HEK293 (cell line): ENCODE measurements at regions not wholly inside any gene's neighbourhood (a gene's known extent, or its start where the extent isn't known, plus 50 kb on each side); places are given as distances from the start of the nearest gene placed in this dataset.

Experiments used
- CTCF ChIA-PET: fragments of 350-600 bp; formaldehyde crosslinking; extraction: SDS; loops from one replicate; lab custom pipeline; 2021; ENCODE audit warnings: antibody characterized with exemption; lab: Yijun Ruan, JAX
- POLR2A ChIA-PET: fragments of 300-600 bp; formaldehyde crosslinking; extraction: SDS; loops from one replicate; lab custom pipeline; 2020; ENCODE audit warnings: antibody characterized with exemption, inconsistent platforms; lab: Yijun Ruan, JAX
- H3K27ac ChIP-seq: fragments of 200-500 bp; sonication (Bioruptor generic); 2 replicates; pipeline ENCODE4 v1.5.1; 2014; ENCODE audit warnings: low read depth, low read length, control low read depth, inconsistent platforms; ENCODE audit errors: extremely low read depth
- H3K36me3 ChIP-seq, 2 experiments: fragments of 200-500 bp in 1 of 2; sonication (Bioruptor generic) in 1 of 2; 1 replicate in 1 of 2; 2 replicates in 1 of 2; pipeline ENCODE4 v1.5.1; 2014 to 2017; ENCODE audit warnings: inconsistent platforms in 2 of 2, low read length in 2 of 2; ENCODE audit not compliant: control insufficient read depth in 2 of 2, insufficient read depth in 1 of 2
- H3K4me1 ChIP-seq: fragments of 200-500 bp; sonication (Bioruptor generic); 2 replicates; pipeline ENCODE4 v1.5.1; 2014; ENCODE audit warnings: mild to moderate bottlenecking, low read length, inconsistent platforms; ENCODE audit not compliant: control insufficient read depth, insufficient read depth
- H3K4me3 ChIP-seq: 2 replicates; pipeline ENCODE4 v1.5.1; 2011; ENCODE audit warnings: low read depth, mild to moderate bottlenecking, control low read depth, low read length, moderate library complexity
- H3K9me3 ChIP-seq: fragments of 200-500 bp; sonication (Bioruptor generic); 2 replicates; pipeline ENCODE4 v1.5.1; 2014; ENCODE audit warnings: low read depth, low read length, inconsistent platforms; ENCODE audit not compliant: control insufficient read depth, insufficient read depth
- GLIS2 ChIP-seq: fragments of 450-650 bp; formaldehyde crosslinking; IDR thresholded peaks from 2 replicates; pipeline ENCODE4 v1.5.1; 2016; ENCODE audit warnings: missing biosample characterization, missing genetic modification characterization
- KLF1 ChIP-seq: fragments of 450-650 bp; formaldehyde crosslinking; IDR thresholded peaks from 2 replicates; pipeline ENCODE4 v1.5.1; 2016; ENCODE audit warnings: missing biosample characterization, missing genetic modification characterization
- ZFHX2 ChIP-seq: fragments of 450-650 bp; formaldehyde crosslinking; conservative IDR thresholded peaks from 2 replicates; pipeline ENCODE4 v1.5.1; 2016; ENCODE audit warnings: missing biosample characterization, missing genetic modification characterization
- ZNF114 ChIP-seq: fragments of 450-650 bp; formaldehyde crosslinking; IDR thresholded peaks from 2 replicates; pipeline ENCODE4 v1.5.0; 2017; ENCODE audit warnings: missing biosample characterization, missing genetic modification characterization
- ZNF140 ChIP-seq: fragments of 450-650 bp; formaldehyde crosslinking; IDR thresholded peaks from 2 replicates; pipeline ENCODE4 v1.5.1; 2016; ENCODE audit warnings: missing biosample characterization, missing genetic modification characterization
- ZNF175 ChIP-seq: fragments of 450-650 bp; formaldehyde crosslinking; IDR thresholded peaks from 2 replicates; pipeline ENCODE4 v1.5.1; 2016; ENCODE audit warnings: missing biosample characterization, missing genetic modification characterization
- ZNF211 ChIP-seq: fragments of 450-650 bp; formaldehyde crosslinking; IDR thresholded peaks from 2 replicates; pipeline ENCODE4 v1.5.1; 2016; ENCODE audit warnings: low read depth, missing biosample characterization, missing genetic modification characterization
- ZNF404 ChIP-seq: fragments of 450-650 bp; formaldehyde crosslinking; IDR thresholded peaks from 2 replicates; pipeline ENCODE4 v1.5.1; 2017; ENCODE audit warnings: missing biosample characterization, missing genetic modification characterization
- ZNF548 ChIP-seq: fragments of 450-650 bp; formaldehyde crosslinking; IDR thresholded peaks from 2 replicates; pipeline ENCODE4 v1.5.1; 2016; ENCODE audit warnings: missing biosample characterization, missing genetic modification characterization
- ZNF571 ChIP-seq: fragments of 450-650 bp; formaldehyde crosslinking; IDR thresholded peaks from 2 replicates; pipeline ENCODE4 v1.5.0; 2017; ENCODE audit warnings: missing biosample characterization, missing genetic modification characterization
- ZNF610 ChIP-seq: fragments of 450-650 bp; formaldehyde crosslinking; IDR thresholded peaks from 2 replicates; pipeline ENCODE4 v1.5.1; 2016; ENCODE audit warnings: missing biosample characterization, missing genetic modification characterization, borderline replicate concordance
- ZNF621 ChIP-seq: fragments of 450-650 bp; formaldehyde crosslinking; IDR thresholded peaks from 2 replicates; pipeline ENCODE4 v1.5.1; 2017; ENCODE audit warnings: missing biosample characterization, missing genetic modification characterization
- ZNF629 ChIP-seq: fragments of 450-650 bp; formaldehyde crosslinking; IDR thresholded peaks from 2 replicates; pipeline ENCODE4 v1.5.1; 2017; ENCODE audit warnings: missing biosample characterization, missing genetic modification characterization
- ZNF664 ChIP-seq: fragments of 450-650 bp; formaldehyde crosslinking; IDR thresholded peaks from 2 replicates; pipeline ENCODE4 v1.5.1; 2016; ENCODE audit warnings: missing biosample characterization, missing genetic modification characterization
- ZNF677 ChIP-seq: fragments of 450-650 bp; IDR thresholded peaks from 2 replicates; pipeline ENCODE4 v1.5.0; 2018; ENCODE audit warnings: missing biosample characterization, mild to moderate bottlenecking, missing genetic modification characterization, moderate library complexity
- TF ChIP-seq, protein P1 (sequence below): fragments of 450-650 bp; formaldehyde crosslinking; IDR thresholded peaks from 2 replicates; pipeline ENCODE4 v1.5.1; 2017; ENCODE audit warnings: missing biosample characterization, missing genetic modification characterization
- TF ChIP-seq, protein P2 (sequence below): fragments of 450-650 bp; formaldehyde crosslinking; IDR thresholded peaks from 2 replicates; pipeline ENCODE4 v1.5.1; 2016; ENCODE audit warnings: missing biosample characterization, missing genetic modification characterization
- TF ChIP-seq, protein P3 (sequence below): fragments of 450-650 bp; formaldehyde crosslinking; IDR thresholded peaks from 2 replicates; pipeline ENCODE4 v1.5.1; 2016; ENCODE audit warnings: missing biosample characterization, missing genetic modification characterization
- TF ChIP-seq, protein P4 (sequence below): fragments of 450-650 bp; formaldehyde crosslinking; IDR thresholded peaks from 2 replicates; pipeline ENCODE4 v1.5.1; 2016; ENCODE audit warnings: missing biosample characterization, missing genetic modification characterization
- TF ChIP-seq, protein P5 (sequence below): fragments of 450-650 bp; formaldehyde crosslinking; IDR thresholded peaks from 2 replicates; pipeline ENCODE4 v1.5.1; 2016; ENCODE audit warnings: missing biosample characterization, missing genetic modification characterization
- TF ChIP-seq, protein P6 (sequence below): fragments of 450-650 bp; formaldehyde crosslinking; IDR thresholded peaks from 2 replicates; pipeline ENCODE4 v1.5.1; 2016; ENCODE audit warnings: missing biosample characterization, missing genetic modification characterization
- TF ChIP-seq, protein P7 (sequence below): fragments of 450-650 bp; formaldehyde crosslinking; optimal IDR thresholded peaks from 2 replicates; pipeline ENCODE3; 2016; ENCODE audit warnings: missing biosample characterization, mild to moderate bottlenecking, missing genetic modification characterization

DNA sequence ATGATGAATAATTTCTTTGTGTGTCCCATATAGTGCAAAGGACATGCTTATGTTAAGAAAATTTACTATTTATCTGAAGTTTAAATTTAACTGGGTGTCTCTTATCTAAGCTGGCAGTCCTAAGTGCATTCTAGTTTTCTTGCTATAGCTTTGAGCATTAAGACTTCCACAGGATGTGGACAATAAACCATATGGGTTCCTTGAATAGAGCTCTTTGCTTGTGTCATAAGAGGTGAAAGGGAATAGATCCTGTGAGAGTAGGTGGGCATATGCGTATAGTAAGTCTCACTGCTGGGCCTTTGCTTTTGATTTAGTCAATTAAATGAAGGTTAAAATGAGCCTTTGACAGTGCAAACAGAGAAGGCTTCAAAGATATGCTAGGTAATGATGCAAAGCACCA lies 223.4 kb upstream of the GYPA start (continued):
- TF ChIP-seq GLIS2 (tag by site-specific recombination), result no peak
- no peak for TF ChIP-seq ZNF114 (tag by site-specific recombination)
- TF ChIP-seq, protein P1, sequence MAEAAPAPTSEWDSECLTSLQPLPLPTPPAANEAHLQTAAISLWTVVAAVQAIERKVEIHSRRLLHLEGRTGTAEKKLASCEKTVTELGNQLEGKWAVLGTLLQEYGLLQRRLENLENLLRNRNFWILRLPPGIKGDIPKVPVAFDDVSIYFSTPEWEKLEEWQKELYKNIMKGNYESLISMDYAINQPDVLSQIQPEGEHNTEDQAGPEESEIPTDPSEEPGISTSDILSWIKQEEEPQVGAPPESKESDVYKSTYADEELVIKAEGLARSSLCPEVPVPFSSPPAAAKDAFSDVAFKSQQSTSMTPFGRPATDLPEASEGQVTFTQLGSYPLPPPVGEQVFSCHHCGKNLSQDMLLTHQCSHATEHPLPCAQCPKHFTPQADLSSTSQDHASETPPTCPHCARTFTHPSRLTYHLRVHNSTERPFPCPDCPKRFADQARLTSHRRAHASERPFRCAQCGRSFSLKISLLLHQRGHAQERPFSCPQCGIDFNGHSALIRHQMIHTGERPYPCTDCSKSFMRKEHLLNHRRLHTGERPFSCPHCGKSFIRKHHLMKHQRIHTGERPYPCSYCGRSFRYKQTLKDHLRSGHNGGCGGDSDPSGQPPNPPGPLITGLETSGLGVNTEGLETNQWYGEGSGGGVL, result no peak
- TF ChIP-seq, protein P2, sequence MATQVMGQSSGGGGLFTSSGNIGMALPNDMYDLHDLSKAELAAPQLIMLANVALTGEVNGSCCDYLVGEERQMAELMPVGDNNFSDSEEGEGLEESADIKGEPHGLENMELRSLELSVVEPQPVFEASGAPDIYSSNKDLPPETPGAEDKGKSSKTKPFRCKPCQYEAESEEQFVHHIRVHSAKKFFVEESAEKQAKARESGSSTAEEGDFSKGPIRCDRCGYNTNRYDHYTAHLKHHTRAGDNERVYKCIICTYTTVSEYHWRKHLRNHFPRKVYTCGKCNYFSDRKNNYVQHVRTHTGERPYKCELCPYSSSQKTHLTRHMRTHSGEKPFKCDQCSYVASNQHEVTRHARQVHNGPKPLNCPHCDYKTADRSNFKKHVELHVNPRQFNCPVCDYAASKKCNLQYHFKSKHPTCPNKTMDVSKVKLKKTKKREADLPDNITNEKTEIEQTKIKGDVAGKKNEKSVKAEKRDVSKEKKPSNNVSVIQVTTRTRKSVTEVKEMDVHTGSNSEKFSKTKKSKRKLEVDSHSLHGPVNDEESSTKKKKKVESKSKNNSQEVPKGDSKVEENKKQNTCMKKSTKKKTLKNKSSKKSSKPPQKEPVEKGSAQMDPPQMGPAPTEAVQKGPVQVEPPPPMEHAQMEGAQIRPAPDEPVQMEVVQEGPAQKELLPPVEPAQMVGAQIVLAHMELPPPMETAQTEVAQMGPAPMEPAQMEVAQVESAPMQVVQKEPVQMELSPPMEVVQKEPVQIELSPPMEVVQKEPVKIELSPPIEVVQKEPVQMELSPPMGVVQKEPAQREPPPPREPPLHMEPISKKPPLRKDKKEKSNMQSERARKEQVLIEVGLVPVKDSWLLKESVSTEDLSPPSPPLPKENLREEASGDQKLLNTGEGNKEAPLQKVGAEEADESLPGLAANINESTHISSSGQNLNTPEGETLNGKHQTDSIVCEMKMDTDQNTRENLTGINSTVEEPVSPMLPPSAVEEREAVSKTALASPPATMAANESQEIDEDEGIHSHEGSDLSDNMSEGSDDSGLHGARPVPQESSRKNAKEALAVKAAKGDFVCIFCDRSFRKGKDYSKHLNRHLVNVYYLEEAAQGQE (tag by site-specific recombination), result no peak
- no peak for TF ChIP-seq ZNF629 (tag by site-specific recombination)
- TF ChIP-seq, protein P3, sequence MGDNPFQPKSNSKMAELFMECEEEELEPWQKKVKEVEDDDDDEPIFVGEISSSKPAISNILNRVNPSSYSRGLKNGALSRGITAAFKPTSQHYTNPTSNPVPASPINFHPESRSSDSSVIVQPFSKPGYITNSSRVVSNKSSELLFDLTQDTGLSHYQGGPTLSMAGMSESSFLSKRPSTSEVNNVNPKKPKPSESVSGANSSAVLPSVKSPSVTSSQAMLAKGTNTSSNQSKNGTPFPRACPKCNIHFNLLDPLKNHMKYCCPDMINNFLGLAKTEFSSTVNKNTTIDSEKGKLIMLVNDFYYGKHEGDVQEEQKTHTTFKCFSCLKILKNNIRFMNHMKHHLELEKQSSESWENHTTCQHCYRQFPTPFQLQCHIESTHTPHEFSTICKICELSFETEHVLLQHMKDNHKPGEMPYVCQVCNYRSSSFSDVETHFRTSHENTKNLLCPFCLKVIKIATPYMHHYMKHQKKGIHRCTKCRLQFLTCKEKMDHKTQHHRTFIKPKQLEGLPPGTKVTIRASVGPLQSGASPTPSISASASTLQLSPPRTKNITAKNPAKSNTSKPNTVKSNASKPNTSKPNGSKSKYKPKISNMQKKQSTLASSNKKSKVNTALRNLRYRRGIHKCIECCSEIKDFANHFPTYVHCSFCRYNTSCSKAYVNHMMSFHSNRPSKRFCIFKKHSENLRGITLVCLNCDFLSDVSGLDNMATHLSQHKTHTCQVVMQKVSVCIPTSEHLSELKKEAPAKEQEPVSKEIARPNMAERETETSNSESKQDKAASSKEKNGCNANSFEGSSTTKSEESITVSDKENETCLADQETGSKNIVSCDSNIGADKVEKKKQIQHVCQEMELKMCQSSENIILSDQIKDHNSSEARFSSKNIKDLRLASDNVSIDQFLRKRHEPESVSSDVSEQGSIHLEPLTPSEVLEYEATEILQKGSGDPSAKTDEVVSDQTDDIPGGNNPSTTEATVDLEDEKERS, result no peak

DNA sequence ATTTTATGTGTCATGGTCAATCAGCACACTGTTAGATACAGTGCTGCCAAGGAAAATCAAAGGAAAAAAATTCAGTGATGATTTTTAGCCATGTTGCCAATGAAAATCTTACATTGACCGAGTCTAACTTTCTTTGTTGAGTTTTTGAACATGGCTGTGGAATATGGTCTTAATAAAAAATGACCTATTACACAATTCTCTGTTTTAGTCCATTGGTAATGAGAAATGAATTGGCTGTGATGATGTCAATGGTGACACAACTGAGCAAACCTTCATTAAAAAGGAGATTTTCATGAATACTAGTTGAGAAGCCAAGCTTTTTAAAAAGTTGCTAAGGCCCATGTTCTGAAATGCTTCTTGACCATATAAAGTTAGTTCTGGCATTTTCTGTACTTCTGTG lies 225.9 kb upstream of the GYPA start:
- no peaks in the 10 kb centered on the region for H3K9me3 ChIP-seq
- POLR2A ChIA-PET, result no interaction called here
- no peaks in the 10 kb centered on the region for H3K4me1 ChIP-seq
- CTCF ChIA-PET, result no interaction called here
- no peaks in the 10 kb centered on the region for H3K36me3 ChIP-seq
- H3K27ac ChIP-seq, result no peak overlapping the region
- H3K4me3 ChIP-seq, result no peak overlapping the region
- TF ChIP-seq, protein P4, sequence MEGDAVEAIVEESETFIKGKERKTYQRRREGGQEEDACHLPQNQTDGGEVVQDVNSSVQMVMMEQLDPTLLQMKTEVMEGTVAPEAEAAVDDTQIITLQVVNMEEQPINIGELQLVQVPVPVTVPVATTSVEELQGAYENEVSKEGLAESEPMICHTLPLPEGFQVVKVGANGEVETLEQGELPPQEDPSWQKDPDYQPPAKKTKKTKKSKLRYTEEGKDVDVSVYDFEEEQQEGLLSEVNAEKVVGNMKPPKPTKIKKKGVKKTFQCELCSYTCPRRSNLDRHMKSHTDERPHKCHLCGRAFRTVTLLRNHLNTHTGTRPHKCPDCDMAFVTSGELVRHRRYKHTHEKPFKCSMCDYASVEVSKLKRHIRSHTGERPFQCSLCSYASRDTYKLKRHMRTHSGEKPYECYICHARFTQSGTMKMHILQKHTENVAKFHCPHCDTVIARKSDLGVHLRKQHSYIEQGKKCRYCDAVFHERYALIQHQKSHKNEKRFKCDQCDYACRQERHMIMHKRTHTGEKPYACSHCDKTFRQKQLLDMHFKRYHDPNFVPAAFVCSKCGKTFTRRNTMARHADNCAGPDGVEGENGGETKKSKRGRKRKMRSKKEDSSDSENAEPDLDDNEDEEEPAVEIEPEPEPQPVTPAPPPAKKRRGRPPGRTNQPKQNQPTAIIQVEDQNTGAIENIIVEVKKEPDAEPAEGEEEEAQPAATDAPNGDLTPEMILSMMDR (tag by site-specific recombination), result no peak
- TF ChIP-seq ZNF548 (no peak), ZNF621 (tag by site-specific recombination) (no peak), ZFHX2 (no peak), KLF1 (tag by site-specific recombination) (no peak), ZNF571 (tag by site-specific recombination) (no peak), ZNF140 (tag by site-specific recombination) (no peak), ZNF664 (tag by site-specific recombination) (no peak), ZNF175 (tag by site-specific recombination) (no peak), ZNF211 (tag by site-specific recombination) (no peak), ZNF610 (tag by site-specific recombination) (no peak), ZNF404 (tag by site-specific recombination) (no peak), ZNF677 (tag by site-specific recombination) (no peak)
- TF ChIP-seq, protein P5, sequence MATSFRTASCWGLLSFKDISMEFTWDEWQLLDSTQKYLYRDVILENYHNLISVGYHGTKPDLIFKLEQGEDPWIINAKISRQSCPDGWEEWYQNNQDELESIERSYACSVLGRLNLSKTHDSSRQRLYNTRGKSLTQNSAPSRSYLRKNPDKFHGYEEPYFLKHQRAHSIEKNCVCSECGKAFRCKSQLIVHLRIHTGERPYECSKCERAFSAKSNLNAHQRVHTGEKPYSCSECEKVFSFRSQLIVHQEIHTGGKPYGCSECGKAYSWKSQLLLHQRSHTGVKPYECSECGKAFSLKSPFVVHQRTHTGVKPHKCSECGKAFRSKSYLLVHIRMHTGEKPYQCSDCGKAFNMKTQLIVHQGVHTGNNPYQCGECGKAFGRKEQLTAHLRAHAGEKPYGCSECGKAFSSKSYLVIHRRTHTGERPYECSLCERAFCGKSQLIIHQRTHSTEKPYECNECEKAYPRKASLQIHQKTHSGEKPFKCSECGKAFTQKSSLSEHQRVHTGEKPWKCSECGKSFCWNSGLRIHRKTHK (tag by site-specific recombination), result no peak
- TF ChIP-seq, protein P6, sequence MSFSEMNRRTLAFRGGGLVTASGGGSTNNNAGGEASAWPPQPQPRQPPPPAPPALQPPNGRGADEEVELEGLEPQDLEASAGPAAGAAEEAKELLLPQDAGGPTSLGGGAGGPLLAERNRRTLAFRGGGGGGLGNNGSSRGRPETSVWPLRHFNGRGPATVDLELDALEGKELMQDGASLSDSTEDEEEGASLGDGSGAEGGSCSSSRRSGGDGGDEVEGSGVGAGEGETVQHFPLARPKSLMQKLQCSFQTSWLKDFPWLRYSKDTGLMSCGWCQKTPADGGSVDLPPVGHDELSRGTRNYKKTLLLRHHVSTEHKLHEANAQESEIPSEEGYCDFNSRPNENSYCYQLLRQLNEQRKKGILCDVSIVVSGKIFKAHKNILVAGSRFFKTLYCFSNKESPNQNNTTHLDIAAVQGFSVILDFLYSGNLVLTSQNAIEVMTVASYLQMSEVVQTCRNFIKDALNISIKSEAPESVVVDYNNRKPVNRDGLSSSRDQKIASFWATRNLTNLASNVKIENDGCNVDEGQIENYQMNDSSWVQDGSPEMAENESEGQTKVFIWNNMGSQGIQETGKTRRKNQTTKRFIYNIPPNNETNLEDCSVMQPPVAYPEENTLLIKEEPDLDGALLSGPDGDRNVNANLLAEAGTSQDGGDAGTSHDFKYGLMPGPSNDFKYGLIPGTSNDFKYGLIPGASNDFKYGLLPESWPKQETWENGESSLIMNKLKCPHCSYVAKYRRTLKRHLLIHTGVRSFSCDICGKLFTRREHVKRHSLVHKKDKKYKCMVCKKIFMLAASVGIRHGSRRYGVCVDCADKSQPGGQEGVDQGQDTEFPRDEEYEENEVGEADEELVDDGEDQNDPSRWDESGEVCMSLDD (tag by site-specific recombination), result no peak
- TF ChIP-seq, protein P7, sequence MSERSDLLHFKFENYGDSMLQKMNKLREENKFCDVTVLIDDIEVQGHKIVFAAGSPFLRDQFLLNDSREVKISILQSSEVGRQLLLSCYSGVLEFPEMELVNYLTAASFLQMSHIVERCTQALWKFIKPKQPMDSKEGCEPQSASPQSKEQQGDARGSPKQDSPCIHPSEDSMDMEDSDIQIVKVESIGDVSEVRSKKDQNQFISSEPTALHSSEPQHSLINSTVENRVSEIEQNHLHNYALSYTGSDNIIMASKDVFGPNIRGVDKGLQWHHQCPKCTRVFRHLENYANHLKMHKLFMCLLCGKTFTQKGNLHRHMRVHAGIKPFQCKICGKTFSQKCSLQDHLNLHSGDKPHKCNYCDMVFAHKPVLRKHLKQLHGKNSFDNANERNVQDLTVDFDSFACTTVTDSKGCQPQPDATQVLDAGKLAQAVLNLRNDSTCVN (tag by site-specific recombination), result no peak
